ENCODE measurements at regions not wholly inside any gene's neighbourhood (a gene's known extent, or its start where the extent isn't known, plus 50 kb on each side); places are given as distances from the start of the nearest gene placed in this dataset.

- TF ChIP-seq ZNF274 (IDR thresholded peaks at IDR 0.05; ENCODE audit: low read depth, low read length) (no peak), SUZ12 (IDR thresholded peaks at IDR 0.05; ENCODE audit: extremely low read depth, insufficient read depth, insufficient read length) (no peak), YY1 (IDR thresholded peaks at IDR 0.05; ENCODE audit: insufficient read depth, insufficient read length) (no peak)
Measured at GRCh38 chr1:81592233-81592632, 208.5 kb upstream of the ADGRL2 start.
